NCI-H1436 treated with DMSO at 0.1 percent for 48 hours (cell line): ENCODE measurements at regions not wholly inside any gene's neighbourhood (a gene's known extent, or its start where the extent isn't known, plus 50 kb on each side); places are given as distances from the start of the nearest gene placed in this dataset.

Experiments used
- DNase-seq: peaks from one replicate; lab custom pipeline; 2025; lab: John Stamatoyannopoulos, UW

DNA sequence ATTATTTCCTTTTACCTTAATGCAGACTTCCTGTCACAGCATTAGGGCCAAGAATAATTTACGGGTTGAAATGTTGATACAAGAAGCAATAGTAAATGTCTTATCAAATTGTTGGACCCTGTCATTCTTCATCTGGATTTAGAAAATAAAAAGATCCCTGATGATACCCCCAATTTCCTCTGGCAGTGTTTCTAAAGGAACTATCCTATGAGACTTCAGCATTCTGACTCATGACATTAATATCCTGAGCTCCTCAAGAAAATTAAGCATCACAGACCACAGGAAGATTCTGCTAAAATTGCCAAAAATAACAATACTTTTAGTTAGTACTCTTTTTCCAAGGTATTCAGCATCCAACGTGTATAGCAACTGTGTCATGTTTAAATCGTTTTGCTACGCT is 490.5 kb upstream of the ANKRD30A start:
- DNase-seq, result no peak

DNA sequence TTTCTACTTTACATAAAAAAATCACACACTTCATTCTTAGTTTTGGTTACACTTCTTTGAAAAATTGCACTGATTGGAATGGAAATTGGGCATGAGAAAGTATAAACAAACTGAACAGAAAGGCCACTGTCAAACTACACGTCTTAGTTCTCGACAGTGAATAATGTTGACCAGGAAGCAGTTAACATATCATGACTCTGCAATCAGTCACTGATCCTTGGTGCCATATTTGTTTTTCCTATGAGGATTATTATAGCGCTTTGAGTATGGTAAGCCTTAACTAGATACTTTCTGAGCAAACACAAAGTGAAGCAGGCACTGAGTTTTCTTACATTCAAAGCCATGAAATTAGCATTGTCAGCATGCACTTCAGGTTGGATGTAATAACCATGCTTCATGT is 495.1 kb upstream of the ANKRD30A start:
- DNase-seq, result no peak

DNA sequence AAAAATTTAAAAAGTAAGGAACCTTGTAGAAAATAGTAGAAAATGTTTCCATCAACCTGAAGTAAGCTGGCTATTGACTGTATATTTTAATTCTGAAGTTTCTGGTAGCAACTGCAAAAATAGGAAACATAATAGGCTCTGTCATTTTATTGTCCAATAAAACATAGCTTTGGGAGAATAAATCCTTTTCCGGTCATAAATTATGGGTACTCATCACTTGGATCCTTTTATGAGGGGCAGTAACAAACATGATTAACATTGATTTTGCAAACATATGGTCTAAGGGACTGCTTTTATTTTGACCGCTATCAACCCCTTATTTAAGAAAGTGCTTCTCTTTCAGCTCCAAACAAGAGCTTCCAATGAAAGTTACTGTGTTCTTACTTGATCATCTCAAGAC is 495.9 kb upstream of the ANKRD30A start:
- no peak for DNase-seq

DNA sequence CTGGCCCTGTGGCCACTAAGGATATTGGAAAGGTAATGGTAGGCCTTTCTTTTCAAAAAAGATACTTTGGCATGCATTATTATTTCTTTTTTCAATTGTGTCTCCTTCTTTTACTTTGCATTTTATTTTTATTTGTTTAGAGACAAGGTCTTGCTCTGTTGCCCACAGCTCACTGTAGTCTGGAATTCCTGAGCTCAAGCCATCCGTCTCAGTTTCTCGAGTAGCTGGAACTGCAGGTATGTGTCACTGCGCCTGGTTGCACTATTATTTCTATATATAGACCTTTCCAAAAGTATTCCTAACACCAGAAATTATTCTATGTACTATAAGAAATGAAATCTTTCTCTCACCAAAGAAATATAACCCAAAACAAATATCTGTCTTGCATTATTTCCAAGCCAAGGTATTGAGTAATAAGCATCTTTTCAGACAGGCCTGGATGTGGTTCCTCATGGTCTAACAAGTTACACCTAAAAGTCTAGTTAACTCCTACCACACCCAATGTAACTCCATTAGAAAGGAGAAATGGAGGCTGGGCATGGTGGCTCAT is 500.8 kb upstream of the ANKRD30A start:
- DNase-seq, result no peak

DNA sequence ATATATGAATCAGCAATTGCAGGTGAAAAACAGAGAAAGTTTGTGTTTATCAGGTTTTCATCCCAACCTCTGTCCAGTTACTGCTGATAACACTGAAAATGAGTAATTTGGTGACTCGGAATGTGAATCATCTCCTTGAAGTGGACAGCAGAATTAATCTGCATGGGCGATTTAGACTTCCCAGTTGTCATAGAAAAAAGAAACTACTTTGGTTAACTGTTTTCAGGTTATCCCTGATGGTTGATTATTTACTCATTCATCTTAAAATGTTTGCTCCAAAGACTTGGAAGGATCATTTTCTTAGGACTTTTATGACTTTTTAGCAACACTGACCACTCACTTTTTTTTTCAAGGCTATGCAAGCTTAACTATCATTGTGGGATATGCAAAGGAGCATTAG is 504.1 kb upstream of the ANKRD30A start:
- DNase-seq, result no peak

DNA sequence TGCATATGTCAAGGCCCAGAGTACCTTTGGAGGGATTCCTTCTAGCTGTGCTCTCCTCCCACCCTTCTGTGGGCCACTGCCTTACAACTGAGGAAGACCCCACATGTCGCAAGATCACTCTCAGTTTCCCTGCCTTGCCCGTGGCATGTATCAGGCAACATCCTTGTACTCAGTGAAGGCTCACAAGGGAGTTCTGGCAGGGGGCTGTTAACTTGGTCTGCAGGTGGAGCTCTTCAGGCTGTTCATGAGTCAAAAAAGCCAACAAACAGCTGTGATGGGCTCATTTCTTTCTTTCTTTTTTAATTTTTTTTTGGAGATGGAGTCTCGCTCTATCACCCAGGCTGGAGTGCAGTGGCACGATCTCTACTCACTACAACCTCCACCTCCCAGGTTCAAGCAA is 513.0 kb upstream of the ANKRD30A start:
- no peak for DNase-seq

DNA sequence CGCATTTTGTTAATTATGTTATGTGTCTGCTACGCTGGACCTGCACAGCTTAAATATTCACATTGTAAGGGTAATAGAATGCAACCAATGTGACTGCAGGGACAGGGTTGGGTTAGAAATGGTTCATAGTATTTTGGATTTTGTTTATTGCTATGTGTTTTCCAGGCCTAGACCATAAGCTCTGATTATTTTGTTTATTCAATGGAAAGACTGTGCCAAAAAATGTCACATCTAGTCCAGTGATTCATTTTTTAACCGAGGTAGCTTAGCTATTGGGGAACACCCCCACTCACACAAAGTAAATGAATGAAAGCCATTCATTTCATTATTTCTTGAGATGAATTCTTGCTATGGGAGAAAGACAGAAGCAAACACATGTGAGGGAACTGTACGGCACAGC is 516.5 kb upstream of the ANKRD30A start:
- DNase-seq, result no peak

DNA sequence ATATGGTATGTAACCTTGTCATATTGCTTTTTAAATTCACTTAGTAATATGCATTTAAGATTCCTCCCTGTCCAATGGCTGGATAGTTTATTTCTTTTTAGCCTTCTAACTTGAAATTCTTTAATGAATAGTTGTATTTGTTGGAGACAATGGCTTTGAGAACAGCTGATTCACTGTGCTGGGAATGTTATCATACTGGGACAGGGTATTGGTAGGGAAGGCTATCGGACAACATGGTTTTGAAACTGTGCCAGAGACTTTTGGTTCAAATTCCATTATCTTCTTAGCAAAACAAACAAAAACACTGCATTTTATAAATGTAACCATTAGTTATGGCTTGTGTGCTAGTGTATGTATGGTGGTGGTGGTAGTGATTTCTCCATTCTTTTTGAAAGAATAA is 517.1 kb upstream of the ANKRD30A start:
- no peak for DNase-seq

DNA sequence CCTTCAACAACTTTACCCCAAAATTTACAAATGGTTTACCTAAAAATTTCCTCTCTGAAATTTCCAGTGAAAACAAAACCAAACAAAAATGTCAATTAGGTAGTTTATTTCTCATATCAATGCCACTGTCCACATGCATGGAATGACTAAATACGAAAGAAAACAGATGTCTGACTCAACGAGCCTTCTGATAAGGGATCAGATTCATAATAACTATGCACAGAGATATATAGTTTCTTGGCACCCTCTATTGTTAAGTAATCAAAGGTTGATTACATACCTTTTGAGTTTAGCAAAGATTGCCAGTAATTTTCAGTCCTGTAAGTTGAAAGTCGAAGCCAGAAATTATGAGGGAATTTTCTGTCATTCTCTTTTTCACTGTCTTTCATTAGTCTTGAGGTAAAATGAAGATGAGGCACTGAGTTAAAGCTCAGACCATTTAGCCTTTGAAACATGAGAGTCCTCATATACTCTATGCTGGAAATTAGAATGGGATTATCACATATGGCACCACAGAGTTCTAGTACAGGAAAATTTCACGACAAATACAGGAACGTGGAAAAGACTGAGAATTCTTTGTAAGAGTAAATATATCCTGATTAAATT is 519.1 kb upstream of the ANKRD30A start:
- DNase-seq, result no peak

DNA sequence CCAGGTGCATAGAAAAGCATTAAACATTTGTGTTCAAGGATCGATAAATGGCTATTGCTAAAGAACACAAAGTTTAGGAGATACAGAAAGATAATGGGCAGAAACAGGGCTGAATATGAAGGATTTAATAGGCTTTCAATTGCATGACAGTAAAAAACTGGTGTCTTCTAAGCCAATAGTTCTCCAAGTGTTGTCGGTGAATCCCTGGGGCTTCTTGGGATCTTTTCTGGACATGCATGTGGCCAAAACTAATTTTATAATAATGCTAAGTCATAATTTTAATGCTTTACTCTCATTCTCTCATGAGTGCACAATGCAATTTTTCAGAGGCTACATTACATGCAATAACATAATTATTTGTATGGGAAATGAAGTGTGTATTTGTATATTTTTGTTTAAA is 521.1 kb upstream of the ANKRD30A start:
- no peak for DNase-seq

DNA sequence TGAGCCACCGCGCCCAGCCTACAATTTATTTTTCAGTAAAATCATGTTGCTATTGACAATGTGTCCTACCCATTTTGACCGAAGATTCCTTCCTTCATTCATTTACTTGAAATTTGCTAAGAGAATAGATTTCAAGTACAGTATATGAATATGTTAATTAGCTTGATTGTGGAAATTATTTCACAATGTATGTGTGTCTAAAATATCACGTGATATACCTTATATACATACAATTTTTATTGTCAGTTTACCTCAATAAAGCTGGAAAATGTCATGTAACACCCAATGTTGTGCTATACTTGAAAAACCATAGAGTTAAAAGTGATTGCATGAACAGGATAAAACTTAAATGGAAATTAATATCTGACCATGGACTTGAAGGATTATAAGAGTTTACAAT is 521.7 kb upstream of the ANKRD30A start:
- DNase-seq, result no peak

DNA sequence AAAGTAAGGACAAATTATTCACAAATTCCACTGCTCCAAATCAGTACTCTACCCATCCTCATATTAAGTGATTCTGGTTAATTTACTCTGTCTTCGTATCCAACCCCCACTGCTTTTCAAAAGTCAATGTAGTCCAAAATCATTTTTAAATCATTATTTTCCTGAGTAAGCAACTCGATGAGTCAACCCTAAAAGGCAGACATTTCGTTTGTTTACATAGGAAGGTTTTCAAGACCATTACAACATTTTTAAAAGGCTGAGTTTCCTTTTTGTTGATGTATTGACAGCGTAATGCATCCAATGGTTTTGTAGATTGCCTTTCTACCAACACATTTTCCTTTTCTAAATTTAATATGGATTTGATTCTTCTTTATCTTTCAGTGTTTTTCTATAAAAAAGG is 523.0 kb upstream of the ANKRD30A start:
- DNase-seq, result no peak

DNA sequence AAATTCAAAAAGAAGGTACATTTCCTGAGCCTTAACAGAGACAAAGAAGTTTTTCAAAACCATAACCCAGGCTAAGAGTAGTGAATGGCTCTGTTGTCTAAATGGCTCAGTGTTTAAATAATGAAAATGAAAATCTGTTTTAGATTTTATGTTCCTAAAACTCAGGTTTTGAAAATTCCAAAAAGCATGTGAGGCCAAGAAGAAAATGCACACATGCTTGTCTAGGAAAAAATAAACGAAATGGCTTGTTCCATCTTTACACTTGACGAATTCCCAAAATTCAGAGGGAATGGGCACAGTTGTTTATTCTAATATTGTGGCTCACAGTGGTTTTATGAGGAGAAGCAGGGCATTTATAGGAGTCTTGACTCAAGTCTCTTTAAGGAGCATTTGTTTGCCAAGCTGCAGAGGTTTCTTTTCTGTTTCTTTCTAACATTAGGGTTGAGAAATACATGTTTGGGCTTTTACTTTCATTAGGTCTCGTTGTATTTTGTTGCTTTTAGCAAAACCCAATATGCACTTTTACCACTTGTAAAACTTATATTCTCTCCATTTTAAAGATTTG is 527.6 kb upstream of the ANKRD30A start:
- DNase-seq, result no peak

DNA sequence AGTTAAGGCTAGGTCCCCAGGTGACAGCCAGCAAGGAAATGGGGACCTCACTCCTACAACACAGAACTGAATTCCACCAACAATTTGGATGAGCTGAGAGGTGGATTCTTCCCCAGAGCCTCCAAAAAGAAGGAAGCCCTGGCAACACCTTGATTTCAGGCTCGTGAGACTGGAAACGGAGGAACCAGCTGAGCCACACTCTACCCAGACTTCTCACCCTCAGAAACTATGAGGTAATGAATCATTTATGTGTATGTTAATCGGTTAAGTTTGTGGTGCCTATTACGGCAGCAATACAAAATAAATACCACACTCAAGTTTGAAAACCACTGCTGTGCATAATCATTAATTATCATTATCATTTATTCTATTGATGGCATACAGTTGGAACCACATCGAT is 532.4 kb upstream of the ANKRD30A start:
- DNase-seq, result no peak

DNA sequence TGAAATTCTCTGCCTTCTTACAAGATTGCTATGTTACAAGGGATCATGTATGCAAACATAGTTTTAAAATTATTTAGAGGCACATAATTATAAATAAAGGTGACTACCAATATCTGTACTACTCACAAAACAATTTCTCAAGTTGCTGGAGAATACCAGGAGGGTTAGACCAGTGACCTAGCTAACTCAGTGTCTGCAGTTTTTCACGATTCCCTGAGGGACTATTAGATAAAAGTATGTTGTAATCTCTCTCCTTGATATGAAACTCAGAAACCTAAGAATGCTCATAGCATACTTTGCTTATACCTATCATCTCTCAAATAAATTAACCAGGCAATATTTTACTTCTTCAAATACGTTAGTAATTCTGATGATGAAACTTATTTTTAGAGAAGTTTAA is 534.0 kb upstream of the ANKRD30A start:
- no peak for DNase-seq

DNA sequence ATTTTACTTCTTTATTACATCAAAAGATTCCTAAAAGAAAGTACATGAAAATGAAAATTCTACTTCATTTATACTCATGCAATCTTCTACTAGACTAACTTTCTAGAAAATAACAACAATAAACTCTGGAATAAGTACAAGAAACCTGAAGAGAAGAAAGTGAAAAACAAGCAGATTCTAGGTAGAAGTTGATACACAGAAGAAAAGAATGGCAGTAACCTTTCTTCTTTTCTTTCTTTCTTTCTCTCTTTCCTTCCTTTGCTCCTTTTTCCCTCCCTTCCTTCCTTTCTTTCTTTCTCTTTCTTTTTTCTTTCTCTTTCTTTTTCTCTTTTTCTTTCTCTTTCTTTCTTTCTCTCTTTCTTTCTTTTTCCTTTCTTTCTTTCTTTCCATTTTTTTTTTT is 541.7 kb upstream of the ANKRD30A start:
- no peak for DNase-seq

DNA sequence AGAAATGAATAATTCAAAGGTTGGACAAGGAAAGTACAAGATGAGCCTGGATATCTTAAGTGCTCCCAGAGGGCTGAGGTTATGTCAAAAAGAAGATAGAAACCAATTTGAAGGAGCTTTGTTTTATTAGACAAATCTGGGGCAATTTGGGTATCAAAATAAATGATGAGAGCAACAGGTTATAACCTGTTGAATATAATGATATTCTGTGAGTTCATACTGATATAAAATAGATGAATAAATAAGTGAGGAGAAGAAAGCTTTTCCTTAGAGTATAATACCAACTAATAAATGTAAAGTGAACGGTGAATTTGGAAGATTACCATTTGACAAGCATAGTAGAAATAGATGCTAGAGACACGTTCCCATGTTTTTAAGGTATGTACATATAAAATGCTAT is 544.2 kb upstream of the ANKRD30A start:
- DNase-seq, result no peak

DNA sequence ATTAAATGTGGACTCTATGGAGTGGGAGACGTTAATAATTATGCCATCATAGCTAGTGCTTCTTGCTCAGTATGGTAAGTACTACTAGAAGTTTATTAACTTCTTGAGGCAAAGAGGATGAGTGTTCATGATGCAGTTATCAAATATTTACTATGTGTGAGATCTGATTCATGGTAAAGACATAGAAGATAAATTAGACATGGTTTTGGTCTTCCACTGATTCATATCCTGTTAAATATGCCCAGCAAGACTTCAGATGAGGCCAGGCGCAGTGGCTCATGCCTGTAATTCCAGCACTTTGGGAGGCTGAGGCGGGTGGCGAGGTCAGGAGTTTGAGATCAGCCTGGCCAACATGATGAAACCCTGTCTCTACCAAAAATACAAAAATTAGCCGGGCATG is 547.1 kb upstream of the ANKRD30A start:
- DNase-seq, result no peak

DNA sequence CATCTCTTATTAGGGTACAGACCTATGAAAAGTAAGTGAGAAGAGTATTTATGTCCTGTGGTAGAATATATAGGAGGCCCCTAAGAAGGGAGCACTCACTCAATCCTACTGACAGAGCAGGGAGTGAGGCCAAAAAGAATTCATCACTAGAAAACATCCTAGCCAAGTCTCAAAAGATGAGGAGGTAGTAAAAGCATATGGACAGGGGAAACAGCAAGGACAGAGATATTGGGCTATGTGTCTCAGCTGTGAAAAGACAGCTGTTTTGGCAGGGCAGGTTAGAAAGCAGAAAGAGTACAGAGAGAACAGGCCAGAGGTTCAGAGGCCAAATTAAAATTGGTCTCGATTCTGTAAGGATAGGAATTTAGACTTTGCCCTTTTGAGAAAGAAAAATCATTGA is 548.3 kb upstream of the ANKRD30A start:
- DNase-seq, result no peak

DNA sequence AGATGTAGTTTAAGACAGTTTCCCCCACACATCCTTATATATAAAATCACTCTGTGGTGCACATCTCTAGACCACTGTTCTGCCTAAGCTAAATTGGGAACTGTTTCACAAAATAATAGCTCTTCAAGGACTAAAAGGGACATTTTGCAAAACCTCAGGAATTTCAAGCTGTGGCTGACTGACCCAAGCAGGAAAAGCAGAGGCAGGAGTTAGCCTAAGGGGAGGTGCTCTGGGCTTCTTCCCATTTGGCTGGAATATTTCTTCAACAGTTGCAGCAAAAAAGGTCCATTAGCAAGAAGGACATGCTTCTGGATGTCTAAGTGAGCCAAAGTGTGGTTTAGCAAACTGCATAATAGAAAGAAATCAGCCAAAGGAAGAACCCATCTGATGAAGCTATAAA is 551.2 kb upstream of the ANKRD30A start:
- DNase-seq, result no peak

DNA sequence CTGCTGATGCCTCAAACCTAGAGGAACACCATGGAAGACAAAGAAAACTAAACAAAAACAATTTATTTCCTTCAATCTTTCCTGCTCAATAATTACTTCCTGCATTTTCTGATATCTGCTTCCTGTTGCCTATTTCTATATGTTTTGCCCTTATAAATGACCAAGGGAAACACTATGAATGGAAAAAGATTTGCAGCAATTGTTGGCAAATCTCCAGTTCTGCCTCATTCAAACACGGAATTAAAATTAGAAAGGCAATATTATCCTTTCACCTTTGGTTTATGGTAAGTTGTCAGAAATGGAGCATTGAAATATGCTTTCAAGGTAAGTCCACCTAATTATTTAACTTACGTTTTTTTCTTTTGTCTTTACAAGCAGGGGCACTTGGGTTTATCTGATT is 552.2 kb upstream of the ANKRD30A start:
- DNase-seq, result no peak

DNA sequence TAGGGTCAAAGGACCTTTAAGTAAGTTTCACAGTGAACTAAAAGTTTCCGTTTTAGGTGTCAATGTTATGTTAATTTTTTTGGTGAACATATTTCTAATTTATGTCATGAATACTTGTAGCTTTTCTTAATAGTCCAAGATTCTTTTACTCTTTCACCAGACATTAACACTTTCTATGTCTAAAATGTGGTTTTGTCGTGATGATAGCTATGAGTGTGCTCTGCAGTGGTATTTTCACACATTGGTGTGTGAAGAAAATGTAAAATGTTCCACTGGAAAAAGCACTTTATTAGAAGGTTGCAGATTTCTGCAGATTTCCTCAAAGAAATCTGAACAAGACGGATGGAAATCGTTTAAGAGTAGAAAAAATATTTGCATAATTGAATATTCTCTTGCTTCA is 561.0 kb upstream of the ANKRD30A start:
- no peak for DNase-seq

DNA sequence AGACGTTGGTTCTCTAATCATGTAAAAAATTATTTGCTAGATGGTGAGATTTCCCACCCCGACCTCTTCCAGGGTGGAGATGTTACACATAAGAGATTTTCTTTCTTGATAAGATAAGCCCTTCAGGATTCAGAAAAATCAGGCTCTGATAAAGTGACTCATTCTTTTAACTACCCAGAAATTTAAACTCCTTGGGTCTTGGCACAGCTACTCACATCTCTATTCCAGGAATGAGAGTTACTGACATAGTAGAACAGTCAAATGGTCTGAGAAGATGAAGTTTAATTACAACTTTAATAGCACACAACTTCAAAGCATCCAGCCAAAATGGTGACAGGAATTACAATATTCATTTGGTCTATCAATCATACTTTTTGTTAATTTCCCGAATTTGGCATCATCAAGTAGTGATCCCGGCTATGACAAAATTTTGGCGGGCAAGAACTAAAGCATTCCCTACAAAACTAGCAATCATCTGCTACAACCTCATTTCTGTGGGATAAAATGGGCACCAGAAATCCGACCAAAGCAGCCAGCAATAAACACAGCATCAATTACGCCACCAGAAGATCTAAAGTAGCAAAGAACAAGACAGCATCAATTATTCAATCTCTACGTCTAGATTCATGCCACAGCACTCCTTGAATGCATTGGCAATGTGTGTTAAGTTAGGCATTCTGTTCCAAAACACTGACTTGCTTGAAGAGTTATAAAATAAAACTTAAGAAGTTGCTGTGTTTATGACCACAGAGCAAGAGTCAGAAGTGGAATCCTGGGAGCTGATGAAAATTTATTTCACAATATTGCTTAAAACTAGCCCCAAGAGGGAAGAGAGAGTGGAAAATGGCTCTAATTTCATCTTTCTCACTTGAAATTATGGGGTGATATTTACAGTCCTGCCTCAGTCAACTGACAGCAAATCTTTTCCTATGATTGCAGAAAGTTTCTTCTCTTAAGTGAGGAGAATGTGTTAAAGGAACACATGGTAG is 565.7 kb upstream of the ANKRD30A start:
- DNase-seq, result no peak
